ENCODE measurements at regions not wholly inside any gene's neighbourhood (a gene's known extent, or its start where the extent isn't known, plus 50 kb on each side); places are given as distances from the start of the nearest gene placed in this dataset.

- DNase-seq (ENCODE audit: low spot score in 2 of 2), result no peak
- no peak for TF ChIP-seq CTCF (IDR thresholded peaks at IDR 0.05)
- TF ChIP-seq POLR2A (IDR thresholded peaks at IDR 0.05), result no peak
- intact Hi-C loops (cut with DNase I; ENCODE audit: low total_unique reads), result no loop called here
- H3K4me3 ChIP-seq (ENCODE audit: low read depth, poor library complexity, severe bottlenecking), result no peak overlapping the region
- WGBS, 2 donors, result 63 to 74% methylated on average over 5 of the region's 5 CpGs
Observed at GRCh38 chrX:150293311-150294013, 69.7 kb upstream of the MAMLD1 start.

DNA sequence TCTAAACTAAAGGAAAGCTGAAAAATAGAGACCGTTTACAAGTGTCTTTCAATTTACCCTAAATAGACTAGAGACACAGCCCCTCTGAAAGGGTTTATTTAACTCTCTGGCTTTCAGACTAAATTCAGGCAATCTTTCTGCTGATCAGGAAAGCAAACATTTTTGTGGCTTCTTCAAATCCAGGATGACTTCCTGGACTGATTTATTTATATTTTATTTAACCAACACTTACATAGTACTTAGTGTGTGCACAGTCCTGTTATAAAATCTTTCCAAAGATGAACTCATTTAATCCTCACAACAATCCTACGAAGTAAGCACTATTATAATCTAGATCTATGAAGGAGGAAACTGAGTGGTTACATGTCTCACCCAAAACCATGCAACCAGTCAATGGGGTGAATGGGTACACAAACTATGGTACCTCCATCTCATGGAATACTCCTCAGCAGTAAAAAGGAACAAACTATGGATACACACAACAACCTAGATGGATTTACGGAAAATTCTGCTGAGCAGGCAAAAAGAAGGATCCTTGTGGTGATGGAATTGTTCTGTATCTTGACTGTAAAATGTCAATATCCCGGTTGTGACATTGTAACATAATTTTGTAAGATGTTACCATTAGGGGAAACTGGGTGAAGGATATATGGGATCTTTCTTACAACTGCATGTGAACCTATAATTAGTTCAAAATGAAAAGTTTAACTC, 64.1 kb upstream of the MAMLD1 start:
- no peak overlapping the region for H3K4me3 ChIP-seq (ENCODE audit: low read depth, poor library complexity, severe bottlenecking)
- intact Hi-C loops (cut with DNase I; ENCODE audit: low total_unique reads), result no loop called here
- no peak for TF ChIP-seq POLR2A (IDR thresholded peaks at IDR 0.05)
- no peak for TF ChIP-seq CTCF (IDR thresholded peaks at IDR 0.05)
- 68 to 70% methylated on average over 4 of the region's 4 CpGs for WGBS, 2 donors
- DNase-seq (ENCODE audit: low spot score in 2 of 2), result no peak

- H3K4me3 ChIP-seq (ENCODE audit: low read depth, poor library complexity, severe bottlenecking), result no peak overlapping the region
- TF ChIP-seq POLR2A (IDR thresholded peaks at IDR 0.05) (no peak), CTCF (IDR thresholded peaks at IDR 0.05) (no peak)
- intact Hi-C loops (cut with DNase I; ENCODE audit: low total_unique reads), result no loop called here
- no peak for DNase-seq (ENCODE audit: low spot score in 2 of 2)
Observed at GRCh38 chrX:150299579-150299978, 63.5 kb upstream of the MAMLD1 start.

DNA sequence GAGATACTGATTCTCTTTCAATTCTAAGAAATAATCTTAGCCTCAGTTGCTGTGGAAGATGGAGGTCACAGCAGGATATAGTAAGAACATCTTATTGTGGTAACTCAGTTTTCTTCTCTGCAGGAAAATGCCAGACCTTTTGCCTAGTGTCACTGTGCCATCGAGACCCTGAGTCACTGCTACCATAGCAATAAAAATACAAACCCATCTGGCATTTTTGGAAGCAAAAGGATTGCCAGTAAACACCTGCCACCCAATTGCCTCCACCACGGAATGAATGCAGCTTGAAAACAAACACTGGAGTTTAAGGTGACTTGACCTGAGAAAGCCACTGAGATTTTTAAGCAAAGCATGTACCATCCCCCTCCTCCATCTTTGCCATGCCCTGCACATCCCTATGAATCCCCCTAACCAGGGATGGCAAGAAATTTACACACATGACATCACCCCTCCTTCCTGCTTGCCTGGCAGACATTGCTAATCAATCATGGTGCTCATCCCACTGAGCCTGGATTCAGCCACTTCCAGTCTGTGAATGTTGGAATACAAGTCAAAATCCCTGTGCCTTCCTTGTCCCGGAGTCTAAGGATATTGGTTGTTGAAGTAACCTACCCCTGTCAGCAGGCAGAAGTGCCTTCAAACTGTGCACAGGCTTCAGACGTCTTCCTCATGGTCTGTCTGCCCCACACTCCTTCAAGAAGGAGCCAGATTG, 59.6 kb upstream of the MAMLD1 start:
- DNase-seq (ENCODE audit: low spot score in 2 of 2), result no peak
- H3K4me3 ChIP-seq (ENCODE audit: low read depth, poor library complexity, severe bottlenecking), result no peak overlapping the region
- intact Hi-C loops (cut with DNase I; ENCODE audit: low total_unique reads), result no loop called here
- WGBS, 2 donors, result 50 to 67% methylated on average over 2 to 4 of the region's 4 CpGs
- TF ChIP-seq CTCF (IDR thresholded peaks at IDR 0.05), result no peak
- no peak for TF ChIP-seq POLR2A (IDR thresholded peaks at IDR 0.05)

DNA sequence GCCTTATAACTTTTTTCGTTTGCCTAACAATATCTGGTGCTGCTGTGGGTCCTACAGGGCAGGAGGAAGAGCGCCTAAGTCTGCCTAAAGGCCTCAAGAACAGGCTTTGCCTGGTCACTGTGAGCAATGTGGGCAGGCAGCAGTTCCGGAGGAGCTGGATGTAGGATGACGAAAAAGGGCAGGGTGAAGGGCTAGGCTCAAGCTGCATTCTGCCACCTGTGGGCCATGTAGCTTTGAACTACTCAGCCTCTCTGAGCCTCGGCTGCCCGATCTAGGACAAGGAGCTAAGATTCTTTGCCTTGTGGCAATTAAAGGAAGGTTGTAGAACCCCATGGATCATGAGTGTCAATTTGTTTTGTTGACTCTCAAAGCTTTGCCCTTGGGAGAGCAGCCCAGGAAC, 57.1 kb upstream of the MAMLD1 start:
- intact Hi-C loops (cut with DNase I; ENCODE audit: low total_unique reads), result no loop called here

More for the DNA sequence above, 57.1 kb upstream of the MAMLD1 start:
- no peak for TF ChIP-seq POLR2A (IDR thresholded peaks at IDR 0.05)
- no peak for TF ChIP-seq CTCF (IDR thresholded peaks at IDR 0.05)
- no peak overlapping the region for H3K4me3 ChIP-seq (ENCODE audit: low read depth, poor library complexity, severe bottlenecking)
- DNase-seq (ENCODE audit: low spot score in 2 of 2), result no peak
- 76 to 89% methylated on average over 6 of the region's 6 CpGs for WGBS, 2 donors
